DND-41 (cell line): ENCODE measurements at regions not wholly inside any gene's neighbourhood (a gene's known extent, or its start where the extent isn't known, plus 50 kb on each side); places are given as distances from the start of the nearest gene placed in this dataset.

Experiments
- EZH2 ChIP-seq: IDR thresholded peaks from 3 replicates; pipeline ENCODE4 v1.6.1; 2012; ENCODE audit warnings: borderline replicate concordance, low read depth, mild to moderate bottlenecking, moderate library complexity, low read length, inconsistent platforms; ENCODE audit not compliant: severe bottlenecking
- TF ChIP-seq, protein P1 (sequence below): IDR thresholded peaks from 2 replicates; pipeline ENCODE4 v1.5.1; 2012; ENCODE audit warnings: borderline replicate concordance, low read length, moderate library complexity, mild to moderate bottlenecking; ENCODE audit not compliant: poor library complexity, severe bottlenecking; ENCODE audit errors: extremely low read depth

DNA sequence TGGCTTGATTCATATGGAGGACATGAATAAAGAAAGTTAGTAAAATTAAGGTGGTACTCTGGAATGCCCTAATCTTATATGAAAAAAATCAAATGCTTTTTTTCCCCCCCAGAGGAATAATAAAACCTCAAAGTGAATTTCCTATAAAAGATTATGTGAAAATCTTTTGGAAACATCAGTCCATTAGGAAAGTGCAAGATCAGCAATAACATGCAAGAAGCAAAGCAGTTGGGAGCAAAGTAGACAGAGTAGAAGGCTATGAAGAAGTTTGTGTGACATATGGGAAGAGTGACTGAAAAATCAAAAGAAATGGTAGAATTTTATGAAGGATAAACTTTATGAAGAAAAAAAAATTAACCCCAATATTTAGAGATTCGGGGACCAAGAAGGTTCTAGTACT, 998.0 kb upstream of the EPHA7 start:
- TF ChIP-seq, protein P1, sequence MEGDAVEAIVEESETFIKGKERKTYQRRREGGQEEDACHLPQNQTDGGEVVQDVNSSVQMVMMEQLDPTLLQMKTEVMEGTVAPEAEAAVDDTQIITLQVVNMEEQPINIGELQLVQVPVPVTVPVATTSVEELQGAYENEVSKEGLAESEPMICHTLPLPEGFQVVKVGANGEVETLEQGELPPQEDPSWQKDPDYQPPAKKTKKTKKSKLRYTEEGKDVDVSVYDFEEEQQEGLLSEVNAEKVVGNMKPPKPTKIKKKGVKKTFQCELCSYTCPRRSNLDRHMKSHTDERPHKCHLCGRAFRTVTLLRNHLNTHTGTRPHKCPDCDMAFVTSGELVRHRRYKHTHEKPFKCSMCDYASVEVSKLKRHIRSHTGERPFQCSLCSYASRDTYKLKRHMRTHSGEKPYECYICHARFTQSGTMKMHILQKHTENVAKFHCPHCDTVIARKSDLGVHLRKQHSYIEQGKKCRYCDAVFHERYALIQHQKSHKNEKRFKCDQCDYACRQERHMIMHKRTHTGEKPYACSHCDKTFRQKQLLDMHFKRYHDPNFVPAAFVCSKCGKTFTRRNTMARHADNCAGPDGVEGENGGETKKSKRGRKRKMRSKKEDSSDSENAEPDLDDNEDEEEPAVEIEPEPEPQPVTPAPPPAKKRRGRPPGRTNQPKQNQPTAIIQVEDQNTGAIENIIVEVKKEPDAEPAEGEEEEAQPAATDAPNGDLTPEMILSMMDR, result no peak
- TF ChIP-seq EZH2, result no peak
